HepG2 (cell line): ENCODE measurements at regions not wholly inside any gene's neighbourhood (a gene's known extent, or its start where the extent isn't known, plus 50 kb on each side); places are given as distances from the start of the nearest gene placed in this dataset.

Source experiments
- ATAC-seq: fragments of 200-7000 bp; cut with Tn5 transposase; 3 replicates; pipeline ENCODE4 v1.9.1; 2020; ENCODE audit warnings: mild to moderate bottlenecking, moderate library complexity
- BruUV-seq: library from RNA; stranded (reverse); fragments of 400-500 nt; replicated peaks from 2 replicates; lab custom pipeline; 2021; lab: Mats Ljungman, UMichigan
- CTCF ChIA-PET: fragments of 300-600 bp; formaldehyde crosslinking; extraction: SDS; loops from one replicate; lab custom pipeline; 2021; ENCODE audit warnings: low total read pairs, inconsistent platforms, low intra/inter-chr PET ratio; lab: Yijun Ruan, JAX
- POLR2A ChIA-PET: fragments of 350-600 bp; sonication (Branson Sonifier 250); formaldehyde crosslinking; loops from one replicate; lab custom pipeline; 2020; ENCODE audit warnings: antibody characterized with exemption, inconsistent platforms; lab: Yijun Ruan, JAX
- DNase-seq: peaks from one replicate; pipeline ENCODE4 v3.0.0-alpha.2; 2015; ENCODE audit warnings: low spot score
- FAIRE-seq: peaks from 3 replicates; lab custom pipeline; 2011; peaks lifted over from hg19 to GRCh38; lab: Jason Lieb, UNC
- H2AFZ ChIP-seq: one replicate; pipeline ENCODE4 v1.6.1; 2011; ENCODE audit warnings: low read length, inconsistent platforms
- H3K27ac ChIP-seq: fragments of 300-600 bp; 3 replicates; pipeline ENCODE4 v1.8.0; 2011; ENCODE audit warnings: mixed run types, mild to moderate bottlenecking, mixed read lengths, low read length, inconsistent platforms; ENCODE audit not compliant: insufficient read depth; ENCODE audit errors: extremely low read length
- H3K27me3 ChIP-seq, 2 experiments: fragments of 200-600 bp in 1 of 2; 2 replicates in 1 of 2; 3 replicates in 1 of 2; pipeline versions ENCODE4 v1.6.0 to v1.8.0; 2011; ENCODE audit warnings: low read length in 2 of 2, mild to moderate bottlenecking in 2 of 2, moderate library complexity in 2 of 2, inconsistent platforms in 1 of 2; ENCODE audit not compliant: insufficient read depth in 2 of 2, control insufficient read depth in 1 of 2
- H3K36me3 ChIP-seq, 2 experiments: fragments of 200-600 bp in 1 of 2; replicated peaks in 1 of 2; 2 replicates in 1 of 2; 3 replicates in 1 of 2; pipeline versions ENCODE4 v1.5.1 to v1.8.0; 2011; ENCODE audit warnings: low read length in 2 of 2, inconsistent platforms in 1 of 2; ENCODE audit not compliant: insufficient read depth in 2 of 2, control insufficient read depth in 1 of 2
- H3K4me1 ChIP-seq: 2 replicates; pipeline ENCODE4 v1.5.1; 2012; ENCODE audit warnings: low read length, inconsistent platforms; ENCODE audit not compliant: insufficient read depth
- H3K4me2 ChIP-seq: 2 replicates; pipeline ENCODE4 v1.6.0; 2011; ENCODE audit warnings: low read depth, low read length, inconsistent platforms
- H3K4me3 ChIP-seq, 3 experiments: fragments of 200-600 bp in 1 of 3; sonication (generic), shearing (Covaris generic) in 1 of 3; replicated peaks in 1 of 3; 2 replicates each; pipeline ENCODE4 v1.5.1; 2011 to 2016; ENCODE audit warnings: low read length in 3 of 3, inconsistent platforms in 2 of 3, low read depth in 2 of 3, mild to moderate bottlenecking in 2 of 3, control low read depth in 1 of 3, mixed read lengths in 1 of 3; ENCODE audit not compliant: insufficient read depth in 1 of 3
- H3K79me2 ChIP-seq: one replicate; pipeline ENCODE4 v1.6.1; 2011; ENCODE audit warnings: low read length, inconsistent platforms; ENCODE audit not compliant: insufficient read depth
- H3K9ac ChIP-seq: 2 replicates; pipeline ENCODE4 v1.6.0; 2011; ENCODE audit warnings: mild to moderate bottlenecking, low read depth, low read length, inconsistent platforms; ENCODE audit not compliant: insufficient read depth
- H3K9me3 ChIP-seq: 2 replicates; pipeline ENCODE4 v1.5.1; 2012; ENCODE audit warnings: mild to moderate bottlenecking, low read length
- H4K20me1 ChIP-seq: 2 replicates; pipeline ENCODE4 v1.6.0; 2011; ENCODE audit warnings: inconsistent platforms, mild to moderate bottlenecking, low read length, moderate library complexity; ENCODE audit not compliant: insufficient read depth
- AGO2 ChIP-seq: fragments of 200-400 bp; formaldehyde crosslinking; optimal IDR thresholded peaks from 2 replicates; pipeline ENCODE3; 2017; ENCODE audit warnings: mild to moderate bottlenecking, low read depth, low read length, moderate library complexity
- DNMT1 ChIP-seq: sonication (generic); formaldehyde crosslinking; IDR thresholded peaks from 2 replicates; pipeline ENCODE4 v1.5.1; 2020; ENCODE audit warnings: mild to moderate bottlenecking, missing genetic modification reagents
- DZIP1 ChIP-seq: sonication (generic); formaldehyde crosslinking; IDR thresholded peaks from 2 replicates; pipeline ENCODE4 v1.5.0; 2020; ENCODE audit warnings: mild to moderate bottlenecking, missing genetic modification reagents
- KAT8 ChIP-seq: IDR thresholded peaks from 2 replicates; pipeline ENCODE4 v1.6.1; 2016; ENCODE audit warnings: missing genetic modification reagents, missing compliant biosample characterization
- MAZ ChIP-seq, 2 experiments: sonication (generic) in 1 of 2; formaldehyde crosslinking in 1 of 2; IDR thresholded peaks; 2 replicates each; pipeline versions ENCODE4 v1.5.0 to v1.6.1; 2012 to 2020; ENCODE audit warnings: low read depth in 2 of 2, mild to moderate bottlenecking in 2 of 2, borderline replicate concordance in 1 of 2, improper control_type of control experiment in 1 of 2, low read length in 1 of 2, missing genetic modification reagents in 1 of 2, moderate library complexity in 1 of 2
- MIXL1 ChIP-seq: IDR thresholded peaks from 2 replicates; pipeline ENCODE4 v1.6.1; 2016
- PRDM15 ChIP-seq: sonication (generic); formaldehyde crosslinking; IDR thresholded peaks from 2 replicates; pipeline ENCODE4 v1.4.0; 2020; ENCODE audit warnings: missing genetic modification reagents
- ZFP36 ChIP-seq: fragments of 150-350 bp; IDR thresholded peaks from 2 replicates; pipeline ENCODE4 v1.6.1; 2018; ENCODE audit warnings: borderline replicate concordance, low read length, low read depth; ENCODE audit not compliant: partially characterized antibody
- ZNF512 ChIP-seq: sonication (generic); formaldehyde crosslinking; IDR thresholded peaks from 2 replicates; pipeline ENCODE4 v1.4.0; 2020; ENCODE audit warnings: mild to moderate bottlenecking, missing genetic modification reagents
- ZNF614 ChIP-seq: IDR thresholded peaks from 2 replicates; pipeline ENCODE4 v1.6.1; 2018; ENCODE audit warnings: missing biosample characterization, missing genetic modification reagents, inconsistent platforms, borderline replicate concordance
- ZSCAN22 ChIP-seq: sonication (generic); formaldehyde crosslinking; IDR thresholded peaks from 2 replicates; pipeline ENCODE4 v1.4.0; 2020; ENCODE audit warnings: mild to moderate bottlenecking, missing genetic modification reagents
- WGBS: methylation state at CpG from one replicate; pipeline ENCODE4 v1.1.6; 2017; ENCODE audit warnings: low lambda C conversion rate; 5-methylcytosine and 5-hydroxymethylcytosine counted together
- in situ Hi-C: cut with HindIII; loops from 2 replicates; pipeline ENCODE4 v1.10.0; 2017; ENCODE audit warnings: low pct_unique_long_range_greater_than_20kb; ENCODE audit not compliant: extremely low pct_ligation_motif_present
- intact Hi-C: fragments of 100-400 bp; cut with micrococcal nuclease; formaldehyde crosslinking; loops from one replicate; pipeline ENCODE4 v1.10.0; 2022; ENCODE audit not compliant: unreplicated experiment

GRCh38 chr14:27613102-27613501 is 1015.3 kb upstream of the NOVA1 start (continued):
- TF ChIP-seq PRDM15 (CRISPR knock-in tag), result no peak
- TF ChIP-seq DNMT1 (CRISPR knock-in tag), result no peak
- TF ChIP-seq KAT8 (CRISPR knock-in tag), result no peak
- no peak for TF ChIP-seq MIXL1
- TF ChIP-seq ZSCAN22 (CRISPR knock-in tag), result no peak
- TF ChIP-seq ZNF614 (CRISPR knock-in tag), result no peak

GRCh38 chr14:27623782-27624181 is 1025.9 kb upstream of the NOVA1 start:
- Histone ChIP-seq H4K20me1 (no peaks in the 10 kb centered on the region), H3K9me3 (peaks cover 93% of the 10 kb centered on the region), H3K4me1 (no peaks in the 10 kb centered on the region), H3K27ac (no peak overlapping the region), H2AFZ (no peak overlapping the region), H3K9ac (no peak overlapping the region), H3K27me3 (no peaks in the 10 kb centered on the region), H3K4me3 (no peak overlapping the region), H3K4me2 (no peak overlapping the region), H3K79me2 (no peaks in the 10 kb centered on the region), H3K36me3 (no peaks in the 10 kb centered on the region)
- FAIRE-seq, result no peak
- intact Hi-C loops, result no loop called here
- no peak for DNase-seq
- no peak for ATAC-seq
- TF ChIP-seq ZNF512 (CRISPR knock-in tag) (no peak), AGO2 (no peak), ZFP36 (peak; percentile 67), MAZ (IDR thresholded peaks at IDR 0.05; ENCODE audit: borderline replicate concordance, low read depth, low read length) (no peak), MAZ (CRISPR knock-in tag; IDR thresholded peaks at IDR 0.05; ENCODE audit: low read depth) (no peak), DZIP1 (no peak)
- in situ Hi-C loops, result no loop called here
- ChIA-PET CTCF (no interaction called here), POLR2A (no interaction called here)
- BruUV-seq, result no TSS peak
- 38% methylated on average over 1 of the region's 1 CpG for WGBS
